ENCODE measurements at regions not wholly inside any gene's neighbourhood (a gene's known extent, or its start where the extent isn't known, plus 50 kb on each side); places are given as distances from the start of the nearest gene placed in this dataset.

- no peak for ATAC-seq
- Histone ChIP-seq H3K9me3 (no peaks in the 10 kb centered on the region), H3K36me3 (ENCODE audit: insufficient read depth in 1 of 2, low read depth in 1 of 2) (no peaks in the 10 kb centered on the region), H3K27ac (no peak overlapping the region), H3K4me1 (no peaks in the 10 kb centered on the region), H3K27me3 (ENCODE audit: insufficient read depth in 3 of 3, low read length in 2 of 3) (no peaks in the 10 kb centered on the region), H3K4me3 (no peak overlapping the region)
- 27 to 29% (median 28%) methylated on average over 9 of the region's 9 CpGs for WGBS, 3 donors
- no peak for DNase-seq
- TF ChIP-seq CTCF (IDR thresholded peaks at IDR 0.05) = no peak
- intact Hi-C loops (cut with DNase I) = no loop called here
Measured at GRCh38 chr2:21356086-21356856, 232.5 kb downstream of the TDRD15 start.

DNA sequence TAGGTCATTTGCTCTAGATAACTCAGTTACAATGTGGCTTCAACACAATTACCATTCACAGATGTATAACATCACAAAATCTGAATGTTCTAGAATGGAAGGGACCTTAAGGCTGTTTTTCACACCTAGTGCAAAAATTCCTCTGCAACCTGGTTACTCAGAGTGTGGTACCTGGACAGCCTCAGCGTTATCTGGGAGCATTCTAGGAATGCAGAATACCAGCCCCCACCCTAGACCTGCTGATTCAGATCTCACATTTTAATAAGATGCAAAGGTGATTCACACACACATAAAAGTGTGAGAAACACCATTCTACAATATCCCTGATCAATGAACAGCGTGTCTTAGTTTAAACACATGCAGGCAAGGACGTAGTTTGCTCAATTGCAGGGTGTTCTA is 233.1 kb downstream of the TDRD15 start:
- no peaks in the 10 kb centered on the region for H3K36me3 ChIP-seq (ENCODE audit: insufficient read depth in 1 of 2, low read depth in 1 of 2)
- no peak for TF ChIP-seq CTCF (IDR thresholded peaks at IDR 0.05)
- ATAC-seq (no peak), DNase-seq (no peak)
- H3K4me3 ChIP-seq = no peak overlapping the region
- no peaks in the 10 kb centered on the region for H3K27me3 ChIP-seq (ENCODE audit: insufficient read depth in 3 of 3, low read length in 2 of 3)
- WGBS, 3 donors = 80 to 86% (median 85%) methylated on average over 3 of the region's 3 CpGs
- intact Hi-C loops (cut with DNase I) = no loop called here
- H3K4me1 ChIP-seq = no peaks in the 10 kb centered on the region
- no peaks in the 10 kb centered on the region for H3K9me3 ChIP-seq
- no peak overlapping the region for H3K27ac ChIP-seq

- intact Hi-C loops (cut with DNase I) = no loop called here
- Histone ChIP-seq H3K27me3 (ENCODE audit: insufficient read depth in 3 of 3, low read length in 2 of 3) (no peaks in the 10 kb centered on the region), H3K9me3 (no peaks in the 10 kb centered on the region), H3K36me3 (ENCODE audit: insufficient read depth in 1 of 2, low read depth in 1 of 2) (no peaks in the 10 kb centered on the region), H3K27ac (no peak overlapping the region), H3K4me3 (no peak overlapping the region), H3K4me1 (no peaks in the 10 kb centered on the region)
- DNase-seq (no peak), ATAC-seq (no peak)
- no peak for TF ChIP-seq CTCF (IDR thresholded peaks at IDR 0.05)
- 83 to 92% (median 90%) methylated on average over 2 of the region's 2 CpGs for whole genome bisulfite sequencing, 3 donors
Measured at GRCh38 chr2:21358976-21359375, 235.2 kb downstream of the TDRD15 start.

DNA sequence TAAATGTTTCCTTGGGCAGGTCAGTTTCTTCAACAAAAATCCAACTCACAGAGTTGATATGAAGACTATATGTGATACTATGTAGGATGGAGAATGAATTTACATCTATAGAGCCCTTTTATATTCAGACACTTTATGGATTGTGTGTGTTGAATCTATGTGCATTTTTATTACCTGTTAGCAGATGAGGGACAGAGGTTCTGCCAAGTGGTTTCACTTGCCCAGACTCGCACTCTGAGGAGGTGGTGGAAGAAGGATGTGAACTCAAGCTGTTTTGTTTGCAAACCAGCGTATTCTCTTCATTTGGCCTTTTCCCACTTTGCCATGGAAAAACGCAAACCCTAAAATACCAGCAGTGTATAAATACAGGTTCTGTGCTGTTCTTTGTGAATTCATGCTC is 237.6 kb downstream of the TDRD15 start:
- TF ChIP-seq CTCF (IDR thresholded peaks at IDR 0.05) = no peak
- no peaks in the 10 kb centered on the region for H3K4me1 ChIP-seq
- DNase-seq (no peak), ATAC-seq (no peak)
- H3K9me3 ChIP-seq = no peaks in the 10 kb centered on the region
- no peak overlapping the region for H3K27ac ChIP-seq
- intact Hi-C loops (cut with DNase I) = no loop called here
- no peaks in the 10 kb centered on the region for H3K27me3 ChIP-seq (ENCODE audit: insufficient read depth in 3 of 3, low read length in 2 of 3)
- 90 to 94% (median 94%) methylated on average over 3 of the region's 3 CpGs for WGBS, 3 donors
- no peaks in the 10 kb centered on the region for H3K36me3 ChIP-seq (ENCODE audit: insufficient read depth in 1 of 2, low read depth in 1 of 2)
- H3K4me3 ChIP-seq = no peak overlapping the region

GRCh38 chr2:21361957-21362486 is 238.3 kb downstream of the TDRD15 start:
- Histone ChIP-seq H3K27ac (no peak overlapping the region), H3K4me1 (no peaks in the 10 kb centered on the region), H3K27me3 (ENCODE audit: insufficient read depth in 3 of 3, low read length in 2 of 3) (no peaks in the 10 kb centered on the region), H3K4me3 (no peak overlapping the region), H3K36me3 (ENCODE audit: insufficient read depth in 1 of 2, low read depth in 1 of 2) (no peaks in the 10 kb centered on the region), H3K9me3 (no peaks in the 10 kb centered on the region)
- WGBS, 3 donors = 76 to 84% (median 84%) methylated on average over 5 of the region's 5 CpGs
- ATAC-seq = no peak
- DNase-seq = no peak
- TF ChIP-seq CTCF (IDR thresholded peaks at IDR 0.05) = no peak
- intact Hi-C loops (cut with DNase I) = no loop called here

Measured in psoas muscle (tissue), 7 donors.